ENCODE measurements at regions not wholly inside any gene's neighbourhood (a gene's known extent, or its start where the extent isn't known, plus 50 kb on each side); places are given as distances from the start of the nearest gene placed in this dataset.

- no peak for DNase-seq (ENCODE audit: low spot score in 2 of 2)
- H3K4me3 ChIP-seq (ENCODE audit: low read depth, poor library complexity, severe bottlenecking): no peak overlapping the region
- TF ChIP-seq POLR2A (IDR thresholded peaks at IDR 0.05): no peak
- no peak for TF ChIP-seq CTCF (IDR thresholded peaks at IDR 0.05)
- intact Hi-C loops (cut with DNase I; ENCODE audit: low total_unique reads): no loop called here
- 56 to 62% methylated on average over 2 of the region's 2 CpGs for WGBS, 2 donors
Observed at GRCh38 chr2:125167152-125167551, 1142.1 kb downstream of the CNTNAP5 start.

- DNase-seq (ENCODE audit: low spot score in 2 of 2): no peak
- no peak overlapping the region for H3K4me3 ChIP-seq (ENCODE audit: low read depth, poor library complexity, severe bottlenecking)
- TF ChIP-seq CTCF (IDR thresholded peaks at IDR 0.05) (no peak), POLR2A (IDR thresholded peaks at IDR 0.05) (no peak)
- intact Hi-C loops (cut with DNase I; ENCODE audit: low total_unique reads): no loop called here
Observed at GRCh38 chr2:125167820-125168219, 1142.7 kb downstream of the CNTNAP5 start.

GRCh38 chr2:125168442-125168841 lies 1143.4 kb downstream of the CNTNAP5 start:
- intact Hi-C loops (cut with DNase I; ENCODE audit: low total_unique reads): no loop called here
- no peak for DNase-seq (ENCODE audit: low spot score in 2 of 2)
- TF ChIP-seq CTCF (IDR thresholded peaks at IDR 0.05) (no peak), POLR2A (IDR thresholded peaks at IDR 0.05) (no peak)
- H3K4me3 ChIP-seq (ENCODE audit: low read depth, poor library complexity, severe bottlenecking): no peak overlapping the region
- WGBS, 2 donors: 36 to 44% methylated on average over 2 of the region's 2 CpGs

GRCh38 chr2:125169022-125169763 lies 1144.1 kb downstream of the CNTNAP5 start:
- intact Hi-C loops (cut with DNase I; ENCODE audit: low total_unique reads): no loop called here
- 72% methylated on average over 6 of the region's 6 CpGs for WGBS, 2 donors
- TF ChIP-seq POLR2A (IDR thresholded peaks at IDR 0.05): no peak
- no peak for TF ChIP-seq CTCF (IDR thresholded peaks at IDR 0.05)
- DNase-seq (ENCODE audit: low spot score in 2 of 2): no peak
- no peak overlapping the region for H3K4me3 ChIP-seq (ENCODE audit: low read depth, poor library complexity, severe bottlenecking)

GRCh38 chr2:125169764-125170146 lies 1144.7 kb downstream of the CNTNAP5 start:
- DNase-seq (ENCODE audit: low spot score in 2 of 2): no peak
- TF ChIP-seq CTCF (IDR thresholded peaks at IDR 0.05) (no peak), POLR2A (IDR thresholded peaks at IDR 0.05) (no peak)
- WGBS, 2 donors: 92 to 97% methylated on average over 3 of the region's 3 CpGs
- intact Hi-C loops (cut with DNase I; ENCODE audit: low total_unique reads): no loop called here
- H3K4me3 ChIP-seq (ENCODE audit: low read depth, poor library complexity, severe bottlenecking): no peak overlapping the region

- WGBS, 2 donors: 84 to 90% methylated on average over 1 of the region's 1 CpG
- no peak for TF ChIP-seq POLR2A (IDR thresholded peaks at IDR 0.05)
- no peak overlapping the region for H3K4me3 ChIP-seq (ENCODE audit: low read depth, poor library complexity, severe bottlenecking)
- intact Hi-C loops (cut with DNase I; ENCODE audit: low total_unique reads): no loop called here
- DNase-seq (ENCODE audit: low spot score in 2 of 2): no peak
Observed at GRCh38 chr2:125172181-125172580, 1147.1 kb downstream of the CNTNAP5 start.

Measured in lower leg skin (tissue), 4 donors.